ENCODE measurements at regions not wholly inside any gene's neighbourhood (a gene's known extent, or its start where the extent isn't known, plus 50 kb on each side); places are given as distances from the start of the nearest gene placed in this dataset.
"Not testable (repeated sequence)": the region's sequence is repeated elsewhere in the genome, so short reads cannot be mapped to it uniquely, and the experiment has no call there.

DNA sequence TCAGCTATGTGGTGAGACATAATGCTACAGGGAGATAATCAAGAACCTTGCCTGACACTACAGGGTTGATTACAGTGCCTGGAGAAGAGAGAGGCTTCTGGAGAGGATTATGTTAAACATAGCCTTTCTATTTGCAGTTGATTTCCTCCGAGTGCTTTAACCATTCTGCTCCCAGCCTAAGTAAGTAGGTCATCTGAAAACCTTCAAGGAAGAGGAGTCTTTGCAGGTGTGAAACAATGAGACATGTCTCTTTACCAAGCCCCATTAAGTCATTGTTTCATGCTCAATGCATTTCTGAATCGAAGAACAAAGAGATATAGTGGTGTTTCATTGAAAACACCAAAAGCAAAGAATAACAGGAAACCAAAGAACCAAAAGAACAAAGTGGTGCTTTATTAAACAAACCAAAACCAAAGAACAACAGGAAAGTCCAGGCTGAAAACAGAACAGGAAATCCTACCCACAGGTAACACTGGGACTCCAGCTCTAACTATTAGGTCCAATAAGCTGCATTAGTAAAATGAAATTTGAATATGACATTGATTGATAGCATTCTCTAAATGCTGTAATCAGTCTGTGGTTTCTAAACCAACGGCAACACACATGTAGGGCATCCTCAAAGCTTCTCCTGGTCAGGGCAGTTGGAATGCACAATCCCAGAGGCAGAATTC lies 113.3 kb upstream of the SPATA31D4 start:
- peak in 1 of 2 donors; percentile 7 for DNase-seq

DNA sequence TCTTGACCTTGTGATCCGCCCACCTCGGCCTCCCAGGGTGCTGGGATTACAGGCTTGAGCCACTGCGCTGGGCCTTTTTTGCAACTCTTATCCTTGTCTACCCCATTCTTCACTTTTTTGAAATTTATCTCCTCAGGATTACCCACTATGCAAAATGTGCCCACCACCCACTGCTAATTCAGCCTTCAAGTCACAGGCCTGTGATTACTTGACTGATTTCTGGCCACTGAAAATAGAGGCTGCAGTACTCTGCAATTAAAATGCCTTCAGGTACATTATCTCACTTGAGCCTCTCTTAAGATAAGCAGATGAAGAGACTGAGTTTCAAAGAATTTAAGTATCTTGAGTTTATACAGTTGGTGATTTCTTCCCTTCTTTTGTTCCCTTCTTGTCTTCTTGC lies 112.4 kb upstream of the SPATA31D4 start:
- DNase-seq, result no peak

DNA sequence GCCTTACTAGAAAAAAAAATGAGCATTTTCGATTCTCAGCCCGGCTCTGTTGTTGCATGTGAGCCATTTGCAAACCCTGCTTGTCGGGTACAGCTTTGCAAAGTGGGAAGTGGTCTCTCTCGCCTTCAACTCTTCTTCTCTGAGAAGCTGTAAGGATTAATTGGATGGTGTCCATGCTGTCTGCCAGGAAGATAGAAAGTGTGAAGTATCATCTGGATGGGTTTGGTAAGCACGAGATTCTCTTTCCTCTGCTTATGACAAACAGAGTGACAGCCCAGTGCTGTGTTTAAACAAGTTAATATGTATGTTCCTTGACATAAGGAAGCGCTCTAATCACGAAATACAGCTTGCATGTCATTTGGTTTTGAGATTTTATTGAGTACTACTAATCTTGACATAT lies 109.1 kb upstream of the SPATA31D4 start:
- no peak for DNase-seq

DNA sequence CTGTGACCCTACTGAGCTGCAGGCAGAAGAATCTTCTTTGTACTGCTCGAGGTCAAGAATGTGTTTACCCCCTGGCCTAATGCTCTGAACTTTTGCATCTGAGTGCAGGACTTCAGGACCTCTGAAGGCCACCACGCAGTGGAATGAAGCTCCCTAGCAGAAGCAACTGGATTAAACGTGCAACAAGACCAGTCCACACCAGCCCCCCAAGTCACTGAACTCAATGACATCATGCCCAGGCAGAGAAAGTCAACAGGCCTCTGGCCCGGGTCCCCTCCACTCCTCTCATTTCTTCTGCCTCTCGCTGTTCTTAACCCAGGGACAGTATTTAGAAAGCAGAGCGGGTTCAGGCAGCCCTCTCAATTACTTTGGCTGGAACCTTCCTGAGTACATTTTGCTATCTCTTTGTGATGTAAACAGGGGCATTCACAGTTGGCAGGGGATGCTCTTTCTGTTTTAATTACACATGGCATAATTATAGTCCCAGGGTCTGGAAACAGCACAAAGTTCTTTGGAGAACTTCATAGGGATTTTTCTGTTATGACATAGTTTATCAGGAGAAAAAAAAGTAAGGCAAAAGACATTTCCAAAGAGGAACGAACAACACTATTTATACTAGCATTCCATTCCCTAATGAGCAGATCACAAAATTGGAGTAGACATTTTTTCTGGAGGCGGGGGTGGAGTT lies 108.2 kb upstream of the SPATA31D4 start:
- no peak for DNase-seq

DNA sequence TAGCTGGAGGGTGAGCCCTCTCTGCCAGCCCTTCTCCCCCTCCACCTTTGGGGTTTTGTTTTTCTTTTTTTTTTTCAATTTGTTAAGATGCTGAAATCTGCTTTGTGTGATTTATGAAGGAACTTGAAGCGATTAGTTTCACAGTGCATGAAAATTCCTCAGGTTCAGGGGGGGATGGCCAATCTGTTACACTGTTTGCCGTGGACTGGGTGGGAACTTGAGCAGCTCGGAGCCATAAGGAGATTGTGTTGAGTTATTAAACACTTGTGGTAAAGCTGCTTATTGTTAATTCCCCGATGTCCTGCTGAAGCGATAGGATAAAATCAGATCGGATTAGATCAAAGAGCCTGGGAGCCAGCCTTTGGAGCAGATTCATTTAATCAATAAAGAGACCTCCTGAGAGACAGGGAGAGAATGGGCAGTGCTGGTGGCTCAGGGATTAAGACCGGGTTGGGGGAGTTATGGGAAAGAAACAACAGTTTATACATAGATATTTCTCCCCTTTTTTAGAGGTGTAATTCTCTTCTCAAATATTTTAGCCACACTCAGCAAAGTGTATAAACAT lies 105.8 kb upstream of the SPATA31D4 start:
- DNase-seq, result no peak

DNA sequence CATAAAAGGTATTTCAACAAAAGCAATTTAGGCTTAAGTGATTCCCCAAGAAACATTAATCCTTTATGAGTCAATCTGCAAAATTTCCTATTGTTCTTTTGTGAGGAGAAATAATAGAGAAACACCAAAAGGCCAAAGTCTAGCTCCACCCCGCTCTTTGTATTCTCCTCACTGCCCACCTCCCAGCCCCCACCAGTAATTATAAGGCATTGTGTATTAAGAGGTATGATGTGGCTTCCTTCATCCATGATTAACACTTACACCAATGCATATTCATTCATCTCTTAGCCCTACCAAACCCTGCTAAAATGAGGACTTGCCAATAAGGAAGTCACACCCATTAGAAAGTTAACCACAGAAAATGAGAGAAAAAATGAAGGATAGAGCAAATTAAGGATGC lies 105.3 kb upstream of the SPATA31D4 start:
- DNase-seq, result no peak

DNA sequence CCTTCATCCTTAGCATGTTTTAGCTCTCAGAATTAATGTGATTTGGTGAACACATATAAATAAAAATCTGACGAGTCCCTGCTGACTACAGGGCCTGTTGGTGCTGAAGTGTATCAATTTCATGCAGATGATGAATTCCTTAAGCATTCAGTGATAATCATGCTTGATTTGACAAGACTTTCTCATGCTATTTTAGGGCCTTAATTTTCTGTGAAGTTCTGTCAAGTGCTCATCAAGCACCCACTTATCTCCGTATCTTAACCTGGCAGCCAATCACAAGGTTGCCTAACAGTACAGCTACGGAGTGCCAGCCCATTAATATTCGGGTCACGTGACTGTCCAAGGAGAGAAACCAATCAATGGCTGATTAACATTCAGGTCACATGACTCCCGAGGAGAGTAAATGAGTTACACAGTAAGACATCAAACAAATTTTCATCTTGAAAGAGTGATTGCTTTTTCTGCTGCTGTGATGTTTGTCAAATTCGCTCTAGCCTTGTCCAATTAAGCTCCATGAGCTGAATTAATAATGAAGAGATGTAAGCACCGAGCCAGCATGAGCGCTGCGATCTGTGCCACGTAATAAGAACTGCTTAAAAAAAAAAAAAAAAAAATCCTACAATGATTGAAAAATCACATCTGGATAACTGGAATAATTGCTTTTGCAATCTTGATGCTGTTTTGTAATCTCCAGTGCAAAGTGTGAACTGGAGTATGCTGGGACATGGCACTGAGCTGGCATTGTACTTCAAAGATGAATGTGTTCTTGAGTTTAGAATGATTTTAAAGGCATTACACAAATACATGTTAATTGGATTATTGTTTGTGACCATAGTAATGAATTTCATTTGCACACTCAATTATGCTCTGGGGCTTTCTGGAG lies 104.3 kb upstream of the SPATA31D4 start:
- DNase-seq, result no peak

DNA sequence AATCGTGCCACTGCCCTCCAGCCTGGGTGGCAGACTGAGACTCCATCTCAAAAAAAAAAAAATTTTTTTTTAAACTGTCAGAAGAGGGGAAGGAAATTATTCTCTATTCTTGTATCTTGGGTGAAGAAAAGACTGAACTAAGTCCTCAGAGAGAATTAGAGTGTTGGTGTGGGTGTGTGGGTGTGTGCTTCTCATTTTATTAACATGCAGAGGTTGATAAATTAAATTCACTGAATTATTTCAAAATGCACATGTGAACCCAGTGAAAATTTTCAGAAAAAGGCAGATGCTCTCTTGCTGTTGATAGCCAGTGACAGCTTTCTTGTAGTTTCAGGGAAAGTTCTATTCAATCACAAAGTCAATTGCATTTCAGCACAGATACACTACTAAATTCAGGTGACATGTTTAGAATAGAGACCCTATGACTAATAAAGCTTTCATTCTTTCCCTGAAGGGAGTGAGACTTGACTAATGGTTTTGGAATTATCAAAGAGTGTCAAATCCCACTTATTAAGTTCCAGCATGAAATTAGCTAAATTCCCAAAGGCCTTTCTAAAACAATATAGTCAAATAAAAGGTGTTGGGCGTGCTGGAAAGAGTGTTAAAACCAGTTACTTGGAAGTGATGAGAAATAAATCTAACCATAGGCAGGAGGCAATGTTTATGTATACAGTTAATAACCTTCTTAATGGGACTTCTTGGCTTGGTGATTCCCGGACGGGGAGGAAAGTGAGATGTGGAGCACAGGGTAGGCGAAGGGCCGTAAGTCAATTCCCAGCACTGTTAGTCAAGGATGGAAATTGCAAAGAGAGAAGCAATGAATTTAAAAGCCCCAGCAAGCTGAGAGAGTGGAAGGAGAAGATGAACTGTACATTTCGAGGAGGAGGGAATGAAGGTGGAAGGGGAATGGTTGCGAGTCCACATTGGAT lies 103.2 kb upstream of the SPATA31D4 start:
- no peak for DNase-seq

DNA sequence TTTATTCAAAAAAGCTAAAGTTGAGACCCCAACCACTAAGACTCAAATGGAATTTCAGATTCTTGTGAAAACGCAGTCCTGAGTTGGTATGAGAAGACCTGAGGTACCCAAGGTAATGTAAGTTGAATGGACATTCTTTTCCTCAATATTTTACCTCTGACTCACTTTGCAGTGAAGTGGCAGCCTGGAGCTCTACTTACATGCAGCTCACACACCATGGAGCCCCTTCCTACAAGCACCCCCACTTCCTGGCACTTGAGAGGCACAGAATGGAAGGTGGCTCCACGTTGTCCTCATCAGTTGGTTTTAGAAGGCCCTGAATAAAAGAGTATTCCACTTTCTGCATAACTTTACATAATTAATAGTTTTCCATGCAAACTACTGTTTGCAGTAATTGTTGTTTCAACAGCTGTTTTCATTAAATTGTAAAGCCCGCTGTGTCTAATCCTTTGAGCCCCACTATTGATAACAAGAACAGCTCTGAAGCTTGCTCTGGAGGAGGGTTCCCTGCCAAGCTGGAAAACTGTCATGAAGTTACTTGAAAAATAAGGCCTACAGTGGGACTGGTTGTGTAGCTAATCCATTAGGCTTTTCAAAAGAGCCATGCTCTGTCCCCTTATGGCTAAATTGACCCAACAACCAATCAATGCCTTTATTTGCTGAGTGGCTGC lies 102.2 kb upstream of the SPATA31D4 start:
- DNase-seq, result no peak

DNA sequence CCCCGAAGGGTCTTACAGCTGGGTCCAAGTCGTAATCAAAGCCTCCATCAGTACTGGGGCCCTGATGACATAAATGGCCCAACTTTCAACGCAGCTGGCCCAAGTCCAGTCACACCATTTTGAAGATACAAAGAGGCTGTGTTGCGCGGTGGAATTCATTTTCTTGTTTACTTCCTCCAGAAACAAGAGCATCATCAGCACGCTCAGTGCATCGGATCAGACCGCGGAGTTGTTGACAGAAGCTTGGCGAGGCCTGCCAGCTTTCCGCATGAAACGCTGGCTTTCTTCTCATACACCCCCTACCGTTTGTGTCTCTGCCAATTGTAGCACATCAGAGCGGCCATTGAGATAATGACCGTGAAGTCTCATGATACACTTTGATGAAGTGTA lies 101.7 kb upstream of the SPATA31D4 start:
- no peak for DNase-seq

DNA sequence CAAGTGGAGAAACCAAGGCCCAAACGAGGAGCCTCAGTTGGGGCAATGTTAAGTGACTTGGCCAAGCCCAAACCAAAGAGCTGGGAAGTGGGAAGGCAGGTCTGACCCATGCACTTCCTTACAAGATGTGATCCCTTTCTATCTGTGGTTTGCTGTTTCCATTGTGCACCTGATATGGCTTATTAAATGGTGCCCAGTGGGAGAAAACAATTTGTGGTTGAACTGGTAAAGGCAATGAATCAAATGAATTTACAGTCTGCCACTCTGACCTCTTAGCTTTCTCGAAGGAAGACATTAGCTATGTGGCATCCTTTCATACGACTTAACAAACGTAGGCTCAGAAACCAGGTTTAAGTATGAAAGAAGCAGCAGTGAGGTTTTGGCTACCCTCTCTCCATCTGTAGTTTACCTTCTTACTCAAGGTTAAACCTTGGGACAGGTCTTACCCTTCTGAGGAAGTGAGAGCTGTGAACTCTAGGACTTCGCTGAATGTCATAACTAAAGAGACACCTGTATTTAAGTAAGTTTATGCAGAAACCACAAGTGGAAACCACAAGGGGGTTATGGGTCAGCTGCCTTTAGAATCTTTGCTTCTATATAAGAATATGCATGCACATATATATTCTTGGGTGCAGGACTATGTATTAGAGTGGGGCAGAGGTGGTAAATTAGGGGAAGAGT lies 100.5 kb upstream of the SPATA31D4 start:
- no peak for DNase-seq

DNA sequence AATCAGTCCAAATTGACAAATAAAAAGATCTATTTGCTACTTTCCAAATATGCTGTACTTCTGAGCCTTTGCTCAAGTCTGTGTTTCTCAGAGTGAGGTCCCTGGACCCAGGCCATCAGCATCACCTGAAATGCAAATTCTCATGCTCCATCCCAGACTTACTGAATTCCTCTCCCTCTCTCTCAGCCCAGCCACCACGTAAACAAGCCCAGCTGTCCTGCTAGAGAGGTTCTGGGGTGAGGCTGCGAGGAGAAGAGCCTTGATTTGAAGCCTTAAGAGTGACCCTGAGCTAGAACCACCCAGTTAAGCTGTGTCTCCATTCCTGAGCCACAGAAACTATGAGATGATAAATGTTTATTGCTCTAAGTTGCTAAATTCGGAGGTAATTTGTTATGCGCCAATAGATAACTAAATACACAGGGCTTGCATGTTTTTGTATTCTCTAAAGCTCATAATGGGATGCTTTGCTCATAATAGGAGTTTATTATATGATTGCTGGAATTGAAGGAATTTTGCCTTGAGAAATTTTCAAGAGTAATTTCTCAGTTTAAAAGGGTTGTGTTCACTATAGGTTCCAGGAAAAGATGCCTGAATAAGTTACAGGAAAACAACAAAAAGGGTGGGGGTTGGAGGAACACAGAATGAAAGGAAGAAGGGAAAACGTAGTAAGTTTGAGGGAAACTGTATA lies 98.9 kb upstream of the SPATA31D4 start:
- no peak for DNase-seq

DNA sequence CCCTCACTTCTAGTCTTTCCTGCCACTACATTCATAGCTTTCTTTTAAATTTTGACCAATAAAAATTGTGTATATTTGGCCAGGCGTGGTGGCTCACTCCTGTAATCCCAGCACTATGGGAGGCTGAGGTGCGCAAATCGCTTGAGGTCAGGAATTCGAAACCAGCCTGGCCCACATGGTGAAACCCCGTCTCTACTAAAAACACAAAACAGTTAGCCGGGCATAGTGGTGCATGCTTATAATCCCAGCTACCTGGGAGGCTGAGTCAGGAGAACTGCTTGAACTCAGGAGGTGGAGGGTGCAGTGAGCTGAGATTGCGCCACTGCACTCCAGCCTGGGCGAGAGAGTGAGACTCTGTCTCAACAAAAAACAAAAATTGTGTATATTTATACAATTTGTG lies 97.8 kb upstream of the SPATA31D4 start:
- DNase-seq, result not testable (repeated sequence)

DNA sequence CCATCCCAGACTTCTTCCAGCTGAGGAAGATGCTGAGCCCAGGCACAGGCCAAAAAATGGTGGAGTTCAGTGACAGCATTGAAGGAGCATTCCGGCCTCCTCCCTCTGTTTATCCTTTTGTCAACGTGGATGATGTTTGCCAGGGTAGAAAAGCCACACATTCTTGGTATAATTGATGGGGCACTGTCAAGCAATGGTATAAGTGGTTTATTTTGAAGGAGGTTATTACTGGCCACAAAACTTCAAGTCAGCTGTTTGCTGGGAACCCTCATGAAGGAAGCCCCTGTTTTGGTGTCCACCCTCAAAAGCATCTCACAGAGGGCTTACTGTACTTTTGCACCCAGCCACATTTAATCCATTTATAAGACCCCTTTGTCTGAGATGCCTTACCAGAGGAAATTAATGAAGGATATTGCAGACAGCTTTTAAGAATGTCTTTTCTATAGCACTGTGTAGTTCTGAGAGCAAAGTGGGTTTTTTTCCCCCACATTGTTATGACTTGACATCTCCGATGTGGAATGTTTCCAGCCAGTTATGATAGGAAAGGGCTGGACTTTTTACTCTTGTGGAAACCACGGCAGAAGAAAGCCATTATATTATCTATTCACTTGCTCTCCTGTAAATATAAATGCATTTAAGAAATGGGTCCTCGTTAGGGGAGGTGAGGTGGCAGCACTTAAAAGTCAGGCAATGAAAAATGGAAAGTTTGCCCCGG lies 95.5 kb upstream of the SPATA31D4 start:
- no peak for DNase-seq

DNA sequence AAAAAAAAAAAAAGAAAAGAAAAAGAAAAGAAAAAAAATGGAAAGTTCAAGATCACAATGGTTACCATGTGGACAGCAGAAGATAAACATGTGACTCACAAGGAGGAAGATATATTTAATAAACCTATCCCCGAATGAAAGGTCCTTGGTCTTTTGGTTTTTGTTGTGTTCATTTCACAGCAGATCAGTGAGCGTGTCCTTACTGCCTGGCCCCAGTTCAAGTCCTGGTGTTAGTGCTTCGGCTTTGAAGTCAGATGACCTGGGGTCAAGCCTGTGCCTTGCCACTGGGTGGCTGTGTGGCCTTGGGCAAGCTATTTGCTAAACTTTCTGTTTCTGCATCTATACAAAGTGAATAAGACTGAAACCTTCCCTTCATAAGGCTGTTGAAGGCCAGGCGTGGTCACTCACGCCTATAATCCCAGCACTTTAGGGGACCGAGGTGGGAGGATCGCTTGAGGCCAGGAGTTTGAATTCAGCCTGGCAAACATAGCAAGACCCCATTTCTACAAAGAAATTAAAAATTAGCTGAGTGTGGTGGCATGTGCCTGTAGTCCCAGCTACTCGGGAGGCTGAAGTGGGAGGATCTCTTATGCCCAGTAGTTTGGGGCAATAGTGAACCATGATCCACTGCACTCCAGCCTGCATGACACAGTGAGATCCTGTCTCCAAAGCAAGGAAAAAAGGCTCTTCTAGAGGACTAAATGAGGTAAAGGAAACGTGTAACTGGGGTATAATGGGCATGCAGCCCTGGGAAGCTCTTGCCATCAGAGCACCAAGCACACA lies 94.5 kb upstream of the SPATA31D4 start:
- no peak for DNase-seq

DNA sequence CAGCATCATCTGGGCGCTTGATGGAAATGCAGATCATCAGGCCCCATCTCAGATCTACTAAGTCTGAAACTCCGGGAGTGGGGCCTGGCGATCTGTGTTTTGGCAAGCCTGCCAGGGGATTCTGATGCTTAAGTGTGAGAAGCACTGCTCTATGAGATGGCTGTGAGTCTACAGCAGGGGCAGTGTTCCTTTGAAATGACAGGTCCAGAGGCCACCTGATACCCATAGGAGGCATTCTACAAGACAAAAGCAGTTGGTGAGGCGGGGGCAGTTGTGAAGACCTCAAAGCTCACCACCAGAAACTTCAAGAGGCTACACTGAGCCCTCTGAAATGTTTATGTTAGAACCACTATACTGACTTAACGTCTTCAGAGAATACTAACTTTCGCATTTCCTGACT lies 86.9 kb upstream of the SPATA31D4 start:
- DNase-seq, result no peak

DNA sequence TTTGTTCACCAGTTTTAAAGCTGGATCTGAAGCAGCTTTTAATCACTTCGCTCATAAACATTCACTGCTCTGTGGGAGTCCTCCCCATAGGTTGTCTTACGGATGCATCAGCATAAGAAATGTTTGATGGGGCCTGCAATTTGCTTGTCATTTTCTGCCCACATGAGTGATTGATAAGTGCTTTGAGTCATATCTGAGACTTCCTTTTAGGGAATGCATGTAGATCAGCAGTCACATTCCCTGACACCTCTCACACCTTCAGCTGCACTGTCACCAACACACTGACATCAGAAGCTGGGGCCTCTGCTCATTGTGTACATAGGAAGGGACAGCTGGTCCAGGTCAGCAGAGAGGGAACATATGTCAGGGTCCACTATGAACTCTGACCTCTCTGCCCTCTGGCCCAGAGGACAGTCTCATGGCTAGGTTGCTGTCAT lies 84.1 kb upstream of the SPATA31D4 start:
- no peak for DNase-seq

DNA sequence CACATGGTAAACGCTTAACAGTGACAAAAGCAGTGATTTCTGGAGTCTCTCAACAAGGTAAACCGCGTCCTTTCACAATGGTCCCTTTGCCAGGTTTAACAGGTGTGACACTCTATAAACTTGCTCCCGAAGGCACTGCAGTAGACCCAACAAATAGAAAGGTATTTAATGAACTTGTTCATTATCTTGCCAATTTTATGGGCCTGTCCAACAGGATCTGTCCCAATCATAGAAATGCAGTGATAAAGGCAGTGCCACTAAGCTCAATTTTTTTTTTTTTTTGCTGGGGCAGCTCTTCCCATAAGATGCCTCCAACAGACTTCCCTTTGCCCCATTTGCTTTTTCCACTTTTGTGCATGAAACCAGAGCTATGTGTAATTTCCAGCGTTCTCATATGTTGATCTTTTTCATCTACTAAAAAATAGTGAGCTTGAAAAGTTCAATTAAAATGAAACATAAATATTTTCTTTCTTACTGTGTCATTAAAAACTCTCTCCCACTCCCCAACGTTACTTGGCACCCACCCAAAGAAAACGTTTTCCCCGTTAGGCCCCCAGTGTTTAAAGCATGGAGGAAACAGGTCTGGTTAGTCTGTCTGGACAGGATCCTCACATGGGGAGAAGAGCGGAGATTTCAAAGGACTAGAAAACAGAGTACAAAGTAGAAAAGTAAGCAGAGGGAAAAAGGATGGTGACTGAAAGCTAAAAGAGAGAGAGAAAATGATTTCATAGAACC lies 80.9 kb upstream of the SPATA31D4 start:
- no peak for DNase-seq
